T47D (cell line): ENCODE measurements at regions not wholly inside any gene's neighbourhood (a gene's known extent, or its start where the extent isn't known, plus 50 kb on each side); places are given as distances from the start of the nearest gene placed in this dataset.

Source experiments
- DNase-seq, 2 experiments: peaks; one replicate each; pipeline versions ENCODE4 v3.0.0 to v3.0.0-alpha.2; 2011 to 2012; ENCODE audit warnings: low read depth in 1 of 2, low spot score in 1 of 2
- JUND ChIP-seq: IDR thresholded peaks from 2 replicates; pipeline ENCODE4 v1.6.1; 2012; ENCODE audit warnings: low read depth
- in situ Hi-C: cut with HindIII; loops from 2 replicates; pipeline ENCODE4 v1.10.0; 2016; ENCODE audit warnings: low sequenced_read_pairs, low pct_unique_long_range_greater_than_20kb

DNA sequence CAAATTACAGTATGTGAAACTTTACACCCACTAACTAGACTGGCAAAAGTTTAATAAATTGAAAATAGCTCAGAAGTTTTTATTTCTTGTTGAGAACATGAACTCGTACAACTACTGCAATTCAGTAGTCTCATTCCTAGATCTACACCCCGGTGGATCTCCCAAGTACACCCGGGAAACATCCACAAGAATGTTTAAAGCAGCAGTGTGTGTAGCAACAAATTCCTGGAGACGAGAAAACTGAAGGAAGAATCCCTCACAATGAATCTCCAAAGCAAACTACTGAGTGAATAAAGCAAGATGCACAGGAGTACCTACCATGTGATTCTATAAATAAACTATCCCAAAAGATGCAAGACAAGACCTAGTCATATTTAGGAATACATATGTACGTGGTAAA is 954.0 kb upstream of the MAP3K7 start:
- in situ Hi-C loops: no loop called here
- no peak for TF ChIP-seq JUND
- DNase-seq: no peak

- TF ChIP-seq JUND: no peak
- no peak for DNase-seq
- in situ Hi-C loops: no loop called here
Observed at GRCh38 chr6:91539456-91539855, 952.6 kb upstream of the MAP3K7 start.

DNA sequence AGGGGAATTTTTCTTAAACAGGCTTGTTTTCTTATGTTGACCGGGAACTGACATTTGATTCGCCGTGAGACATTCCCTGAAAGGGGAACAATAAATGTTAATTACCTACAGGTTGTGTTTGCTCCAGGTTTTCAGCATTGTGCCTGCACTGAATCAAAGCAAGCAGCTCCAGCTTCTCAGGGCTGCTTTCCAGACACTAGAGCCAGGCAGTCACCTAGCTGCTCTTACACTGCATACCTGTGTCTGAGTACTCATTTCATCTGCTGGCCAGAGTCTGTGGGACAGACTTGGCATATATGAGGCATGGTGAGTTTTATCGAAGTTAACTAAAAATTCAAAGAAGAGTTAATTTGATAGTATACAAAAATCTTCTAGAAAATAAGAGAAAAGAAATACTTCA is 951.8 kb upstream of the MAP3K7 start:
- peak in 1 of 2 experiments; percentile 5 for DNase-seq
- in situ Hi-C loops: no loop called here
- TF ChIP-seq JUND: no peak

DNA sequence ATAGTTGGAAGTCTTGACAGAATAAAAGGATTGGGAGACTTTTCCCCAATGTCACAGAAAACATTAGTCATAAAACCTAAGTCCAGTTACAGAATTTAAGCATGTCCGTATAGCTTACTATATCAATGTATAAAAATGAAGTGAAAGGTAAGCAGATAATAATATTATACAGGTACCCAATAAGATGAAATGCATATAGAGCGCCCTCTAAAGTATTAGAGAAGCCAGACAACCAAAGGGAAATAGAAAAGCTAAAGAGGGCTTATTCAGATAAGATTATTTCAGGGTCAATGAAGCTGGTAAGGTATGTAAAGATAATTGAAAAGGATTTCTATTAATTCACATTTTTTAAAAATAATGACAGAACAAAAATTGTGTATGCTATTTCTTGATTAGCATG is 947.7 kb upstream of the MAP3K7 start:
- in situ Hi-C loops: no loop called here
- no peak for DNase-seq
- TF ChIP-seq JUND: no peak

- DNase-seq: no peak
- no peak for TF ChIP-seq JUND
- in situ Hi-C loops: no loop called here
Observed at GRCh38 chr6:91523511-91523910, 936.6 kb upstream of the MAP3K7 start.

GRCh38 chr6:91521999-91522398 is 935.1 kb upstream of the MAP3K7 start:
- in situ Hi-C loops: no loop called here
- no peak for TF ChIP-seq JUND
- DNase-seq: no peak

DNA sequence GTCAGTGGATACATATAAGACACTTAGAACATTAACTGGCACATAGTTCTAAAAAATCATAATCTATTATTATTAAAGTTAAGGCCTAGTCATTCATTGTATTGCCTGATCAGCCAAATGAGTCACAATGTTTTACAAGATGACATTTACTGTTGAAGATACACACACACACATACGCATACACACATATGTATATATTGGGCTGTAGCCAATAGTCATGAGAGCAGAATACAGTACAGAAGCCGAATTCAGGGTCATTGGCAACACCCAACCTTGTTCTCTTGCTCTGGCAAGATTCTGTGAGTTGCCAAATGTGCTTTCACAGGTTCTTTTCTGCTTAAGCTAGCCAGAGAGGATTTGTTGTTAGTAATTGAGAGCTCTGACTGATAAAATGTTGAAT is 922.8 kb upstream of the MAP3K7 start:
- no peak for DNase-seq
- no peak for TF ChIP-seq JUND
- in situ Hi-C loops: no loop called here

- in situ Hi-C loops: no loop called here
- no peak for DNase-seq
Observed at GRCh38 chr6:91509039-91509438, 922.2 kb upstream of the MAP3K7 start.

GRCh38 chr6:91506509-91506908 is 919.6 kb upstream of the MAP3K7 start:
- in situ Hi-C loops: no loop called here

More at GRCh38 chr6:91509039-91509438, 922.2 kb upstream of the MAP3K7 start:
- no peak for TF ChIP-seq JUND

GRCh38 chr6:91505199-91505598 is 918.3 kb upstream of the MAP3K7 start:
- TF ChIP-seq JUND: no peak
- no peak for DNase-seq
- in situ Hi-C loops: no loop called here

More at GRCh38 chr6:91506509-91506908, 919.6 kb upstream of the MAP3K7 start:
- TF ChIP-seq JUND: peak; percentile 36; the same call in 1 of the 2 replicates
- DNase-seq: peak; percentile 5 to 75

DNA sequence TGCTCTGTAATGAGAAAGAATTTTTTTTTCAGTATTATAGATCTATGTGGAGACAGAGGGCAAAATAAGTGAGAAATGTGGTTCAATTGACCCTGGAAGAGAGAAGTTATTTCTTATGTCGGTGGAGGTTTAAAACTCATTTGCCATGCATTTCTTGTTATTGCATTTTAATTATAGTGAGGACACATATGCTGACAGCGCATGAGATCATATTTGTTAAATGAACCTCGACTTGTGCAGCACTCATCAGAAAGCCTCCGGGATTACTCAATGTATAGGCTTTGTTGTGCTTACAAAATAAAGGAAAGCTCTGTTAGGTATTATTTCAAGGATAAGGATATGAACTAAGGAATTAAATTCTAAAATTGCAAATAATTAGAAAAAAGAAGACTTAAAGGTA is 915.1 kb upstream of the MAP3K7 start:
- in situ Hi-C loops: no loop called here
- no peak for TF ChIP-seq JUND
- DNase-seq: no peak

- no peak for DNase-seq
- TF ChIP-seq JUND: no peak
Observed at GRCh38 chr6:91500689-91501303, 913.9 kb upstream of the MAP3K7 start.

DNA sequence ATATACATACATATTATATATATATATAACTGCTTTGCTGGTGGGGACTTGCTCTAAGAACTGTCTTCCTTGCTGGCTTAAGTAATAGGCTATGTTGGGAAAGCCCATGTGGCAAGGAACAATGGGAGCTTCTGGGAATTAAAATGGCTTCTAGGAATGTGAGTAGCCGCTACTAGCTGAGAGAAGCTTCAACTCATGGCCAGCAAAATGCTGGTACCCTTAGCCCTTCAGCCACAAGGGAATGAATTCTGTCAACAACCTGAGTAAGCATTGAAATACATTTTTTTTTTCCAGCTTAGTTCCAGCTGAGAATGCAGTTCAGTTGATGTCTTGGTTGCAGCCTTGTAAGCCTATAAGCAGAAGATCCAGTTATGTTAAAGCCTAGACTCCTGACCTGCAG is 911.7 kb upstream of the MAP3K7 start:
- TF ChIP-seq JUND: no peak
- in situ Hi-C loops: no loop called here

More at GRCh38 chr6:91500689-91501303, 913.9 kb upstream of the MAP3K7 start:
- in situ Hi-C loops: no loop called here

GRCh38 chr6:91497770-91498169 is 910.9 kb upstream of the MAP3K7 start:
- DNase-seq: no peak
- in situ Hi-C loops: no loop called here
- no peak for TF ChIP-seq JUND

More for the DNA sequence above, 911.7 kb upstream of the MAP3K7 start:
- no peak for DNase-seq
